CD14-positive monocyte (primary cell): ENCODE measurements at regions not wholly inside any gene's neighbourhood (a gene's known extent, or its start where the extent isn't known, plus 50 kb on each side); places are given as distances from the start of the nearest gene placed in this dataset.

ENCODE experiments used
- DNase-seq, 3 donors: peaks; one replicate each; pipeline ENCODE4 v3.0.0-alpha.2; 2011 to 2022
- H2AFZ ChIP-seq: 2 replicates; pipeline ENCODE4 v1.6.0; 2012; ENCODE audit warnings: mild to moderate bottlenecking, low read depth, low read length, inconsistent platforms; ENCODE audit not compliant: insufficient read depth, poor library complexity, severe bottlenecking
- H3K27ac ChIP-seq, 2 donors: 1 replicate in 1 of 2; 2 replicates in 1 of 2; pipeline ENCODE4 v1.5.1; 2012 to 2013; ENCODE audit warnings: low read length in 2 of 2, control low read depth in 1 of 2, inconsistent platforms in 1 of 2, low read depth in 1 of 2, mild to moderate bottlenecking in 1 of 2
- H3K27me3 ChIP-seq, 2 donors: one replicate each; pipeline versions ENCODE4 v1.6.0 to v1.6.1; 2011 to 2013; ENCODE audit warnings: low read length in 2 of 2; ENCODE audit not compliant: control insufficient read depth in 2 of 2, insufficient read depth in 2 of 2
- H3K36me3 ChIP-seq, 2 donors: replicated peaks in 1 of 2; 1 replicate in 1 of 2; 2 replicates in 1 of 2; pipeline versions ENCODE4 v1.5.1 to v1.6.1; 2012 to 2013; ENCODE audit warnings: low read length in 2 of 2, control low read depth in 1 of 2, inconsistent platforms in 1 of 2, mild to moderate bottlenecking in 1 of 2; ENCODE audit not compliant: insufficient read depth in 2 of 2, control insufficient read depth in 1 of 2
- H3K4me1 ChIP-seq, 2 donors: 1 replicate in 1 of 2; 2 replicates in 1 of 2; pipeline versions ENCODE4 v1.5.1 to v1.6.1; 2012 to 2013; ENCODE audit warnings: low read length in 2 of 2, control low read depth in 1 of 2, inconsistent platforms in 1 of 2, mild to moderate bottlenecking in 1 of 2, moderate library complexity in 1 of 2; ENCODE audit not compliant: insufficient read depth in 2 of 2, control insufficient read depth in 1 of 2
- H3K4me2 ChIP-seq: replicated peaks from 2 replicates; pipeline ENCODE3; 2012; ENCODE audit warnings: low read length, moderate library complexity, mild to moderate bottlenecking; ENCODE audit not compliant: poor library complexity, severe bottlenecking; ENCODE audit errors: extremely low read depth
- H3K4me3 ChIP-seq, 3 experiments: fragments of 200-600 bp in 1 of 3; sonication (generic) in 1 of 3; replicated peaks in 1 of 3; 1 replicate in 2 of 3; 2 replicates in 1 of 3; pipeline ENCODE4 v1.5.1; 2011 to 2013; ENCODE audit warnings: low read length in 3 of 3, mild to moderate bottlenecking in 3 of 3, control low read depth in 2 of 3, low read depth in 2 of 3, inconsistent platforms in 1 of 3, moderate library complexity in 1 of 3
- H3K79me2 ChIP-seq: 2 replicates; pipeline ENCODE4 v1.6.0; 2012; ENCODE audit warnings: mild to moderate bottlenecking, control low read depth, inconsistent platforms, low read length, moderate library complexity; ENCODE audit not compliant: insufficient read depth
- H3K9ac ChIP-seq: 2 replicates; pipeline ENCODE4 v1.6.0; 2017; ENCODE audit warnings: low read length, mild to moderate bottlenecking; ENCODE audit not compliant: insufficient read depth, poor library complexity, severe bottlenecking
- H3K9me3 ChIP-seq, 2 donors: replicated peaks in 1 of 2; 1 replicate in 1 of 2; 2 replicates in 1 of 2; pipeline versions ENCODE4 v1.5.1 to v1.6.1; 2012 to 2013; ENCODE audit warnings: low read length in 2 of 2, control low read depth in 1 of 2; ENCODE audit not compliant: control insufficient read depth in 1 of 2, insufficient read depth in 1 of 2
- H4K20me1 ChIP-seq: 2 replicates; pipeline ENCODE4 v1.6.0; 2012; ENCODE audit warnings: mild to moderate bottlenecking, low read length, control low read depth, moderate library complexity; ENCODE audit not compliant: insufficient read depth
- H3K27ac Mint-ChIP-seq, 7 donors: one replicate each; pipeline ENCODE4 v1.8.0; 2020; ENCODE audit warnings: mild to moderate bottlenecking in 7 of 7, mixed read lengths in 7 of 7, moderate library complexity in 6 of 7, inconsistent platforms in 2 of 7
- H3K27me3 Mint-ChIP-seq, 3 donors: one replicate each; pipeline ENCODE4 v1.8.0; 2021 to 2022; ENCODE audit warnings: low read depth in 3 of 3, mild to moderate bottlenecking in 3 of 3, mixed read lengths in 3 of 3, moderate library complexity in 3 of 3, inconsistent platforms in 1 of 3
- H3K36me3 Mint-ChIP-seq, 2 donors: one replicate each; pipeline ENCODE4 v1.8.0; 2020; ENCODE audit warnings: mixed read lengths in 2 of 2, inconsistent platforms in 1 of 2, mild to moderate bottlenecking in 1 of 2
- H3K4me1 Mint-ChIP-seq: one replicate; pipeline ENCODE4 v1.8.0; 2020; ENCODE audit warnings: mild to moderate bottlenecking, mixed read lengths
- H3K4me3 Mint-ChIP-seq, 2 donors: one replicate each; pipeline ENCODE4 v1.8.0; 2020; ENCODE audit warnings: mild to moderate bottlenecking in 2 of 2, mixed read lengths in 2 of 2, moderate library complexity in 1 of 2
- H3K9me3 Mint-ChIP-seq, 7 donors: one replicate each; pipeline ENCODE4 v1.8.0; 2020 to 2022; ENCODE audit warnings: mixed read lengths in 7 of 7, mild to moderate bottlenecking in 6 of 7, moderate library complexity in 6 of 7, inconsistent platforms in 2 of 7
- WGBS: methylation state at CpG from one replicate; pipeline ENCODE4 v1.1.5; 2013; ENCODE audit warnings: missing lambda C conversion rate; ENCODE audit not compliant: insufficient coverage; 5-methylcytosine and 5-hydroxymethylcytosine counted together
- intact Hi-C, 2 donors: fragments of 100-400 bp; cut with micrococcal nuclease; formaldehyde crosslinking; loops; one replicate each; pipeline versions ENCODE4 v1.15.0 to v1.15.1; 2023
- TF ChIP-seq, protein P1 (sequence below): fragments of 200-600 bp; IDR thresholded peaks from one replicate; pipeline ENCODE4 v1.8.0; 2022; ENCODE audit warnings: antibody characterized with exemption, mild to moderate bottlenecking

DNA sequence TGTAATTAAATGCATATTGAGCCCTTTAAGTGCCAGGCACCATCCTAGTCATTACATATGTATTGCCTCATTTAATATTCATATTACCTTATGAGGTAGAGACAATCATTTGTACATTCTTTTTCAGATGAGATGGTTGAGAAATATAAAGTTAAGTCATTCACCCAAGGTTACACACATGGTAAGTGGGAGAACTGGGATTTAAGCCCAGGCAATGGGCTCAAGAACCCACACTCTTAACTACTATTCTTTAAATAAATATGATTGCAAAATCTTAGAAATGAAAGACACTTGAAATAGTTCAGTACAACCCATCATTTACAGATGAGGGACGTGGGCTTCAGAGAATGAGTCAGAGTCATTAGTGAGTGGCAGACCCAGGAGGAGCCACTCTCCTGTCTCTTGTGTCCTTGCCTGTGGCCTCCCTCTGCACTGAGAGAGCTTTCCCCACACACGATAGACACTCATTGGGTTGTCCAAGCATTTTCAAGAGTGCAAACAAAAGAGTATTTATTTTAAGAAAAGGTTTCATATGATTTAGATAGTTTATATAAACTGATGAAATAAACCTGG is 60.8 kb downstream of the NPY1R start:
- no peak overlapping the region for H3K4me2 ChIP-seq
- no peak overlapping the region for H2AFZ ChIP-seq
- H3K4me3 Mint-ChIP-seq: no peak overlapping the region
- TF ChIP-seq, protein P1, sequence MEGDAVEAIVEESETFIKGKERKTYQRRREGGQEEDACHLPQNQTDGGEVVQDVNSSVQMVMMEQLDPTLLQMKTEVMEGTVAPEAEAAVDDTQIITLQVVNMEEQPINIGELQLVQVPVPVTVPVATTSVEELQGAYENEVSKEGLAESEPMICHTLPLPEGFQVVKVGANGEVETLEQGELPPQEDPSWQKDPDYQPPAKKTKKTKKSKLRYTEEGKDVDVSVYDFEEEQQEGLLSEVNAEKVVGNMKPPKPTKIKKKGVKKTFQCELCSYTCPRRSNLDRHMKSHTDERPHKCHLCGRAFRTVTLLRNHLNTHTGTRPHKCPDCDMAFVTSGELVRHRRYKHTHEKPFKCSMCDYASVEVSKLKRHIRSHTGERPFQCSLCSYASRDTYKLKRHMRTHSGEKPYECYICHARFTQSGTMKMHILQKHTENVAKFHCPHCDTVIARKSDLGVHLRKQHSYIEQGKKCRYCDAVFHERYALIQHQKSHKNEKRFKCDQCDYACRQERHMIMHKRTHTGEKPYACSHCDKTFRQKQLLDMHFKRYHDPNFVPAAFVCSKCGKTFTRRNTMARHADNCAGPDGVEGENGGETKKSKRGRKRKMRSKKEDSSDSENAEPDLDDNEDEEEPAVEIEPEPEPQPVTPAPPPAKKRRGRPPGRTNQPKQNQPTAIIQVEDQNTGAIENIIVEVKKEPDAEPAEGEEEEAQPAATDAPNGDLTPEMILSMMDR: no peak
- H3K27me3 Mint-ChIP-seq: peaks cover 0 to 4% (median 1%) of the 10 kb centered on the region in 3 donors
- no peak overlapping the region for H3K4me3 ChIP-seq
- no peaks in the 10 kb centered on the region for H3K9me3 ChIP-seq
- no peaks in the 10 kb centered on the region for H3K36me3 Mint-ChIP-seq
- no peaks in the 10 kb centered on the region for H3K79me2 ChIP-seq
- H3K9me3 Mint-ChIP-seq: no peaks in the 10 kb centered on the region
- H4K20me1 ChIP-seq: no peaks in the 10 kb centered on the region
- no peaks in the 10 kb centered on the region for H3K36me3 ChIP-seq
- no peak overlapping the region for H3K27ac ChIP-seq
- no peak overlapping the region for H3K9ac ChIP-seq
- H3K27ac Mint-ChIP-seq: no peak overlapping the region
- DNase-seq: no peak
- H3K4me1 Mint-ChIP-seq: no peaks in the 10 kb centered on the region
- no CpG with 5 or more reads among the region's 2 CpGs for WGBS
- no peaks in the 10 kb centered on the region for H3K27me3 ChIP-seq
- intact Hi-C loops: no loop called here
- H3K4me1 ChIP-seq: no peaks in the 10 kb centered on the region

DNA sequence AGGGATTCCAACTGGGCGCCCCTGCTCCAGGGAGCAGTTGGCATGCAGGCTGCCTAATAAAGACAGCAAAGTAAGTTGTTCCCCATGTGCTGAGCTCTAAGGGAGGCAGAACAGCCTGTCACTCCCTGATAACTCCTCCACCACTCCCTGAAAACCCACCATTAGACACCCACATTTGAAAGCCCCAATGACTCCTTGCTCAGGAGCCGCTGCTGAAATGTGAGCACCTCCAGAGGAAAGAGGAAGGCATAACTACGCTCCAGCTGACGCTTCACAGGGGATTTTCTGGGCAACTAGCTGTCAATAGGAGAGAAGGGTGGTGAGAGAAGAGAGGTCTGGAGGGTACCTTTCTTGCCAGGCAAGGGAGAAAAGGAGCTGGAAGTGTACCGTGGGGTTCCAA is 62.5 kb downstream of the NPY1R start:
- no peak overlapping the region for H3K4me3 Mint-ChIP-seq
- intact Hi-C loops: no loop called here
- H4K20me1 ChIP-seq: no peaks in the 10 kb centered on the region
- H3K4me2 ChIP-seq: no peak overlapping the region
- no peaks in the 10 kb centered on the region for H3K79me2 ChIP-seq
- H3K9me3 ChIP-seq: peaks cover 0 to 2% of the 10 kb centered on the region in 2 donors
- no peaks in the 10 kb centered on the region for H3K36me3 ChIP-seq
- H3K36me3 Mint-ChIP-seq: no peaks in the 10 kb centered on the region
- H3K4me1 Mint-ChIP-seq: no peaks in the 10 kb centered on the region
- H3K4me1 ChIP-seq: no peaks in the 10 kb centered on the region
- H3K27me3 ChIP-seq: no peaks in the 10 kb centered on the region
- TF ChIP-seq, protein P1: no peak
- no peak overlapping the region for H2AFZ ChIP-seq
- 82% methylated on average over 3 of the region's 5 CpGs for WGBS
- peaks cover 0 to 1% (median 0%) of the 10 kb centered on the region in 7 donors for H3K9me3 Mint-ChIP-seq
- no peak overlapping the region for H3K9ac ChIP-seq
- peaks cover 0 to 4% (median 0%) of the 10 kb centered on the region in 3 donors for H3K27me3 Mint-ChIP-seq
- H3K27ac Mint-ChIP-seq: no peak overlapping the region
- H3K4me3 ChIP-seq: no peak overlapping the region
- H3K27ac ChIP-seq: no peak overlapping the region
- DNase-seq: no peak
